CD1c-positive myeloid dendritic cell (primary cell): ENCODE measurements at regions not wholly inside any gene's neighbourhood (a gene's known extent, or its start where the extent isn't known, plus 50 kb on each side); places are given as distances from the start of the nearest gene placed in this dataset.
"Not testable (repeated sequence)": the region's sequence is repeated elsewhere in the genome, so short reads cannot be mapped to it uniquely, and the experiment has no call there.

ENCODE experiments used
- DNase-seq: peaks from one replicate; pipeline ENCODE4 v3.0.0-alpha.2; 2016; ENCODE audit errors: extremely low spot score

DNA sequence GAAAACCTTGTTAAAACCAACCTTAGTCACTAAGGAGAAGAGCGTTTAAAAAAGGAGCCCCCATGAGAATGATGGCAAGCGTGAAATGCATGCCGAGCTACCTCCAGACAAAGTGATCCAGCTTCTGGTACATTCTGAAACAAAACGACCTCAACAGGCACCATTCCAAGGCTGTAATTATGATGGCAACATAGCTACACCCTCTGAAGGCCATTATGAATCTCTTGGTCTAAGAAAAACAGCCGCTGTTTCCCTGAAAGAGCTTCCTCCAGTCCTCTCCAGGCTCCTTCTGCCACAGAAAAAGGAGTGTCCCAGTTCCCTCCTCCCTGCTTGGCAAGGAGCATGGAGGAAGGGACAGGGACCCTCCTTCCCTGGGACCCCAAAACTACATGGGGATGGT is 50.0 kb upstream of the ABLIM1 start:
- no peak for DNase-seq

GRCh38 chr10:114708717-114709335 is 50.8 kb upstream of the ABLIM1 start:
- DNase-seq: peak; percentile 72

- DNase-seq: no peak
These were observed 51.9 kb upstream of the ABLIM1 start for GRCh38 chr10:114709984-114710383.

DNA sequence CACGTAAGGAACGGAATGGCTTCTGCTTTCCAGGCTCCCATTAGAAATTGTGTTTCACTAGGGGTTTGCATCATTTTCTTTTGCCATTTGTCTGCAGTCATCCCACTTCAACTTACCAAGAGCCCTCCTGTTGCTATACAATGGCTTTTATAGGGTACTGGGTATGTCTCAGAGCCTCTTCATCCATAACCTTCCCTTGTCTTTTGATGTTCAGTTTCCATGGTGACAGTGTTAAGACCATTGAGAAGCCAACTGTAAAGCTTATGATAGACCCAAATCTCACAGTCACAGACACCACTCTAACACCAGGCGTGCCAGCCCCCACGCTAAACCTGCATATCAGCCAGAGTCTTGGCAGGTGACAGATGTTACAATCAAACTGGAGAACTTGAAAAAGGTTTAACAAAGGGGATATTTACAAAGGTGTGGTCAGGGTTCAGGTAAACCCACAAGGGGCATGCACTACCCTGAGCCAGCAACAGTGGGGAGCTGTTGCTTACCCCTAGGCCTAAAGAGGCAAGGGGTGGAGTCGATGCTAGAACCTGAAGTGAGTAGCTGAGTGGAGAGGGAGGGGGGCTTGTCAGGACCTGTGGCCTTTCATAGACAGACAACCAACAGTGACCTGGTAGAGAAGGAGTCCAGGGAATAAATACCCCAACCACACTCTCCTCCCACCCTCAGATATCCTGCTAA is 53.2 kb upstream of the ABLIM1 start:
- DNase-seq: no peak

DNA sequence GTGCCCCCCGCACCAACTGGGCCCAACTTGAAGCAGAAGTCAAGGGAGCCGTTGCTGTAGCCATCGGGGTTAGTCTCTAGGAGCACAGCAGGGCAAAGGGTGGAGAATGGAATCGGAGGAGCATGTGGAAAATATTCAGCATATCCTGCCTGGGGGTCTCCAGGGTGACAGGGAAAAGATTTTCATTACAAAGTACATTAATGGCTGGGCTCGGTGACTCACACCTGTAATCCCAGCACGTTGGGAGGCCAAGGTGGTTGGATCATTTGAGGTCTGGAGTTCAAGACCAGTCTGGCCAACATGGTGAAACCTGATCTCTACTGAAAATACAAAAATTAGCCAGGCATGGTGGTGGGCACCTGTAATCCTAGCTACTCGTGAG is 53.8 kb upstream of the ABLIM1 start:
- no peak for DNase-seq

DNA sequence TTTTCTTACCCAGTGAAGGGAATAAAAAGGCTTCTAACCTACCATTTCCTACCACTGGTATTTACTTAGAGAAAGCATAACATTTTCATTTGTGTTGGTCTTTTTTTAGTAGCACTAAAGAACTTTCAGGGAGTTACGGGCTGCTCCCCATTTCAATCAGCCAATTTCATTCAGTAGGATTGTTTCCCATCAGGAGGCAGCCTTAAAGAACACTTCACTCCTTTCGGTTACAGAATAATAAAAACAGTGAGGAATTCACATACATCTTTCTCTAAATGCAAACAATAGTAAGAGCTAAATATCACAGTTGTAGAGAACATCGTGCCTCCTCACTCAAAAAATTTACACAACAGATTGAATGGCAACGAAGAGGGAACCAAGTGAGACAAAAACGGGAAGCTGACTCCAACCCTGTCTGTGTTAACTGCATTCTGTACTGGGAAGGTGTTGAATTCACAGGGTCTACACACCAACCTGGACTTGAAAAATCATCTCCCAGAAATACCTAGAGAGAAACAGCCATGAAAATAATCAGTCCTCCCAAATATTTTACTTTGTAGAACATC is 55.5 kb upstream of the ABLIM1 start:
- DNase-seq: peak; percentile 28

DNA sequence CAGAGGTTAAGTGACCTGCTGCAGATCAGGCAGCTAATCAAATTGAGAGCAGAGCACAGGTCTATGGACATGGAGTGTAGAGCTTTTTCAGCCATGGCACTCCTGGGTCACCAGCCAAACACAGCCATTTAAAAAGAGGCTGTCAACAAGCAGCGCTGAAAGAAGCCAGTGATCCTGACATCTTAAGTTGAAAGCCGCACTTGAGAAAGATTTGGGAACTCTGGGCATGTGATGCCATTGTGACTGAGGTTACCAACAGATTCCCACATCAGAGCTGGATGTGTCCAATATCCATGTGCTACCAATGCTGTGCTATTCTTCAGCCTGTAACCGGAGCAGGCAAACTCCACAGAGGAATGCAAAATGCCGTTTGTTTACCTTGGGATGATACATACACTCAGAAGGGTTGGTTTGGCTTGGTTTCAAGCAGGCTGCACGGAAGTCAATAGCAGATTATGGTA is 56.2 kb upstream of the ABLIM1 start:
- no peak for DNase-seq

- DNase-seq: no peak
These were observed 57.1 kb upstream of the ABLIM1 start for GRCh38 chr10:114715171-114715670.

DNA sequence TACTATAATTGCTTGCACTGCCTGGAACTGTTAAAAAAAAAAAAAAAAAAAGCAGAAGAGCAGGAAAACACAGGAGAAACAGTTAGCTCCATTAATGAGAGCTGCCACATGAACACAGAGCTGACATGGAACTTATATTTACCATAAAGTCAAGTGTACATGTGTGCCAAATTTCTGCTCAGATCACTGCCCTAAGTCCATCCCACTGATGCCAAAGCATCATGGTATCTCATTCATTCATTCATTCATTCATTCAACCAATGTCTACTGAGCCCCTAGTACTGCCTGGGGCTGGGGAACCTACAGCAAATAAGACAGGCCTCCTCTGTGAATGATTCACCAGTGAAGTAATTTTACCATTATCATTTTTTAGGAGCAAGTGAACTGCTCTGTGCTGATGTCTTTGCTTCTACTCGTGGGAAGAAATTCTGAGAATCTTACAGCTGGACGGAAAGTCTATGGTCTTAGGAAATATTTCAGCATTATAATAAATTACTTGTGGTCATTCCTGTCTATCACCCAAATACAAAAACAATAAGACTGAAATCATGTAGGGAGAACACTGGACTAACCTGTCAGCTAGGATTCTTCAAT is 58.8 kb upstream of the ABLIM1 start:
- no peak for DNase-seq

DNA sequence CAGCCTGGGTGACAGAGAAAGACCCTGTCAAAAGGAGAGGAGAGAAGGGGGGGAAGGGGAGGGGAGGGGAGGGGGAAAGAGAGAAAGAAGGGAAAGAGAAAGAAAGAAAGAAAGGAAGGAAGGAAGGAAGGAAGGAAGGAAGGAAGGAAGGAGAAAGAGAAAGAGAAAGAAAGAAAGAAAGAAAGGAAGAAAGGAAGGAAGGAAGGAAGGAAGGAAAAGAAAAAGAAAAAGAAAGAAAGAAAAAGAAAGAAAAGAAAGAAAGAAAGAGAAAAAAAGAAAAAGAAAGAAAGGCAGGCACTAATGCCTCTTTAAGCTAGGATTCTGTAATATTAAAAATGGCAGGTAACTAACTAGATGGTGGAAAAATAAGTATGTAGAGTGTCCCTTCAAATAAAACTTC is 59.8 kb upstream of the ABLIM1 start:
- not testable (repeated sequence) for DNase-seq

- no peak for DNase-seq
These were observed 60.3 kb upstream of the ABLIM1 start for GRCh38 chr10:114718374-114718773.

DNA sequence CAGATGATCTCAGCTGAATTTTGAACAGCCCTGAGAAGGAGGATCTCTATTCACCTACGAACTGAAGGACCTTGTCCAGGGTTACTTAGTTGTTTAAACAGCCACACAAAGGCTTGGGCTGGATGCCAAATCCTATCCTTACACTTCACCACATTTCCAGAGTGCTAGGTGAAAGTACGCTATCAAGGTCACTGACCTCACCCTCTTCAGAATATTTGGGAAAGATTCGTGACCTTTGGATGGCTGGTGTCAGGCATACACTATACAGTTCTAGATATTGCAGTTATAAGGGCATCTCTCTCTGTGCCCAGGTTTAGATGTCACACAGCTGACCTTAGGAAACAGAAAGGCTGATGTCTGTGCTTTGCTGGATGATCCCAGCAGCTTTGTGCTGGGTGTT is 61.2 kb upstream of the ABLIM1 start:
- no peak for DNase-seq

DNA sequence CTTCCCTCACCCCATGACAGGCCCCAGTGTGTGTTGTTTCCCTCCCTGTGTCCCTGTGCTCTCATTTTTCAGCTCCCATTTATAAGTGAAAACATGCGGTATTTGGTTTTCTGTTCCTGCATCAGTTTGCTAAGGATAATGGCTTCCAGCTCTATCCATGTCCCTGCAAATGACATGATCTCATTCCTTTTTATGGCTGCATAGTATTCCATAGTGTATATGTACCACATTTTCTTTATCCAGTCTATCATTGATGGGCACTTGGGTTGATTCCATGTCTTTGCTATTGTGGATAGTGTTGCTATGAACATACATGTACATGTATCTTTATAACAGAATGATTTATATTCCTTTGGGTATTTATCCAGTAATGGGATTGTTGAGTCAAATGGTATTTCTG is 61.9 kb upstream of the ABLIM1 start:
- DNase-seq: not testable (repeated sequence)

GRCh38 chr10:114720685-114721278 is 62.7 kb upstream of the ABLIM1 start:
- DNase-seq: no peak

DNA sequence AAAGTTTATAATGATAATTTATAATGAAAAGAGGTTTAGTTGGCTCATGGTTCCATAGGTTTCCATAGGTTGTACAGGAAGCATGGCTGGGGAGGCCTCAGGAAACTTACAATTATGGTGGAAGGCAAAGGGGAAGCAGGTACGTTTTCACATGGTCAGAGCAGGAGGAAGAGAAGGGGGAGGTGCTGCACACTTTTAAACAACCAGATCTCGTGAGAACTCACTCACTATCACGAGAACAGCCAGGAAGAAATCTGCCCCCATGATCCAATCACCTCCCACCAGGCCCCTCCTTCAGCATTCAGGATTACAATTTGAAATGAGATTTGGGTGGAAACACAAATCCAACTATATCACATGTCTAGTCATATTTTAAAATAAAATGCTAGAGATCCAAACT is 64.1 kb upstream of the ABLIM1 start:
- not testable (repeated sequence) for DNase-seq

GRCh38 chr10:114723361-114723760 is 65.3 kb upstream of the ABLIM1 start:
- DNase-seq: no peak

DNA sequence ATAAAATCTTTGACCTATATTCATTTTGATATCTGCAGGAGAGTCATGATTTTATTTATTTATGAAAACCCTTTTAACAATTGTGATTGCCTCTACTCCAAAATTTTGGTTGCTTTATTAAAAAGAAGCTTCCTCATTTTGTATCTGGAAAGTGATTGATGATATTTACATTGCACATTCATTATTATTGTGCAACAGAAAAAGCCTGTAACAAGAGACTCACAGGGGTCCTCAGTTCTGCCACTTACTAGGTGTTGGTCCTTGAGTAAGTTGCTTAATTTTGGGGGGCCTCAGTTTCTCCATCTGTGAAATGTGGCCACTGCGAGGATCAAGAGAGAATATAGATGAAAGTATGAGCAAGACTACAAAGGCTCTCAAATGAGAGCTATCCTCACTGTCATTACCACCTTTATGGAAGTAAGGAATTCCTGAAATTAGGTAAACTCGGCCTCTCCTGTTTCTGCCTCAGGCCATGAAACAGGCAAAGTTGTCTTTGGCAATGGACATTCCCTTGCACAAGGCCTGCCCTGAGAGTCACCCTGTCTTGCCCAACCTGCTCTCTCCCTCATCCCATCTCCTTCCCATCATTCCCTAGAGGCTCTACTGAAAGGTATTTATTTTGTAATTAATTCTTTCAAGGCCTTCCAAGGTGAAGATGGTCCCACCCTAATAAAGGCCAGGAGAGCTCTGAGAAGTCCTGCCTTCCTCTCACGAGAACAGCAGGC is 66.1 kb upstream of the ABLIM1 start:
- DNase-seq: no peak

DNA sequence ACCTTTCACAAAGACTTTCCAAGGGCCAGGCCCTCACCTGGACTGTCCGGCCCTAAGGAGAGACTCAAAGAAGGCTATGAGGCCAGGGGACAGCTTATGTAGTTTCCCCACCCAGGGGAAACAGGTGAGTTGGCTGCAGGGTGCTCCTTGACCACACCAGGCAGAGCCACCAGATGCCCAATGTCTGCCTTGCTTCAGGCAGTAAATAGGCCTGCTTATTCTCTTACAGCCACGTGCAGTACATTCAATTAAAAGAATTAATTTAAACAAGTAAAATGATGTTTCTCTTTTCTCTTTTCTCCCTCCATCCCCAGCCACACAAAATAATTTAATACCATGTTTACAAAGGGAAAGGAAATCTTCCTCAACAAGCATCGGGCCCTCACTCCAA is 66.6 kb upstream of the ABLIM1 start:
- no peak for DNase-seq

GRCh38 chr10:114726820-114727271 is 68.8 kb upstream of the ABLIM1 start:
- no peak for DNase-seq

DNA sequence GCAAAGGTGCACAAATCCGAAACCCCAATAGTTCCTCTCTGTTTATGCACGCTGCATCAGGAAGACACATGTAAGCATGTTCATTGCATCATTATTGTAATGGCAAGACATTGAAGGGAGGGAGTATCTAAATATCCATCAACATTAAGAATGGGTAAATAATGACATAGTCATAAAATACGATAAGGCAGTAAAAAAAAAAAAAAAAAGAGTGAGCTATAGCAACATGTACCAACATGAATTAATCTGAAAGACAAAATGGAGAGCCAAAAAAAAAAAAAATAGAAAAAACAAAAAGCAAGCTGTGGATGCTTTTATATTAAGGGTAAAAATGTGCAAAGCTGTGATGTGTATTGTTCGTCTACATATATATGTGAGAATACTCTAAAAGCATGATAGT is 70.2 kb upstream of the ABLIM1 start:
- DNase-seq: no peak

DNA sequence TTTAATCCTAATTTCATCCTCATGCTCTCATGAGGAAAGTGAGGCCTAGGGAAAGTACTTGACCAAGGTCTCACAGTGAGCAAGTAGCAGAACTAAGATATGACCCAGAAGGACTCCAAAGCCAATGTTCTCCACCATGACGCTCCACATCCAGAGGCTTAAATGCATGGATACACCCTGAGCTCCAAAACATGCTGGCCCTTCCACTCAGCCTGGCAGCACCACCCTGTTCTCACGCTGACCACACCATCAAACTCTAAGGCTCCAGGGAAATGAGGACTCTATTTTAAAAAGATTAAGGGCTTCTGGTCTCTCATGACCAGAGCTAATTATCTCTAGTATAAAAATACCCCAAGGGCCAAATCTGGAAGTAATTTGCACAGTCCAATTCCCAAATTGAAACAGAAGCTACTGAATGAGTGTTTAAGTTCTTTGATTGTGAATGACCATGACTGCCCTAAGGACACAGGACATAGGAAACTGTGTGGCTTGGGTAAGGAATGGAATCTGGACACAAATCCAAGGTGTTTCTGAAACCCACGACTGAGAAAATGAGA is 71.1 kb upstream of the ABLIM1 start:
- DNase-seq: no peak
